HPDE6-E6E7 (cell line): ENCODE measurements at regions not wholly inside any gene's neighbourhood (a gene's known extent, or its start where the extent isn't known, plus 50 kb on each side); places are given as distances from the start of the nearest gene placed in this dataset.

Experiments
- DNase-seq: peaks from one replicate; pipeline ENCODE4 v3.0.0; 2011; ENCODE audit warnings: missing footprints; ENCODE audit errors: extremely low spot score

GRCh38 chr3:59303452-59303851 lies 253.6 kb upstream of the CFAP20DC start:
- DNase-seq: no peak

GRCh38 chr3:59302442-59302841 lies 252.6 kb upstream of the CFAP20DC start:
- DNase-seq: no peak

GRCh38 chr3:59300733-59301132 lies 250.9 kb upstream of the CFAP20DC start:
- no peak for DNase-seq

GRCh38 chr3:59299561-59299960 lies 249.7 kb upstream of the CFAP20DC start:
- DNase-seq: no peak

GRCh38 chr3:59290358-59290757 lies 240.5 kb upstream of the CFAP20DC start:
- DNase-seq: no peak

GRCh38 chr3:59289831-59290230 lies 240.0 kb upstream of the CFAP20DC start:
- DNase-seq: no peak

GRCh38 chr3:59288951-59289350 lies 239.1 kb upstream of the CFAP20DC start:
- DNase-seq: no peak

- DNase-seq: no peak
Observed at GRCh38 chr3:59286791-59287531, 237.1 kb upstream of the CFAP20DC start.

GRCh38 chr3:59285560-59285959 lies 235.7 kb upstream of the CFAP20DC start:
- DNase-seq: no peak

- no peak for DNase-seq
Observed at GRCh38 chr3:59284926-59285325, 235.1 kb upstream of the CFAP20DC start.

- no peak for DNase-seq
Observed at GRCh38 chr3:59280113-59280512, 230.3 kb upstream of the CFAP20DC start.

GRCh38 chr3:59277816-59278215 lies 228.0 kb upstream of the CFAP20DC start:
- DNase-seq: no peak

GRCh38 chr3:59277201-59277600 lies 227.4 kb upstream of the CFAP20DC start:
- no peak for DNase-seq

- no peak for DNase-seq
Observed at GRCh38 chr3:59273976-59274375, 224.2 kb upstream of the CFAP20DC start.

- no peak for DNase-seq
Observed at GRCh38 chr3:59271971-59272370, 222.1 kb upstream of the CFAP20DC start.

GRCh38 chr3:59270921-59271320 lies 221.1 kb upstream of the CFAP20DC start:
- DNase-seq: no peak

GRCh38 chr3:59270209-59270608 lies 220.4 kb upstream of the CFAP20DC start:
- DNase-seq: no peak

GRCh38 chr3:59268170-59268569 lies 218.3 kb upstream of the CFAP20DC start:
- no peak for DNase-seq

- no peak for DNase-seq
Observed at GRCh38 chr3:59267021-59267420, 217.2 kb upstream of the CFAP20DC start.

GRCh38 chr3:59266551-59266950 lies 216.7 kb upstream of the CFAP20DC start:
- DNase-seq: no peak

GRCh38 chr3:59265566-59265965 lies 215.7 kb upstream of the CFAP20DC start:
- DNase-seq: no peak

- DNase-seq: no peak
Observed at GRCh38 chr3:59264366-59264765, 214.5 kb upstream of the CFAP20DC start.

GRCh38 chr3:59263152-59263551 lies 213.3 kb upstream of the CFAP20DC start:
- no peak for DNase-seq

GRCh38 chr3:59262076-59262498 lies 212.3 kb upstream of the CFAP20DC start:
- DNase-seq: no peak
